Activated CD4-positive, alpha-beta T cell treated with anti-CD3 and anti-CD28 coated beads, Interleukin-2, amount 50 U/mL, for 1 hour (primary cell): ENCODE measurements at regions not wholly inside any gene's neighbourhood (a gene's known extent, or its start where the extent isn't known, plus 50 kb on each side); places are given as distances from the start of the nearest gene placed in this dataset.
"Not testable (repeated sequence)": the region's sequence is repeated elsewhere in the genome, so short reads cannot be mapped to it uniquely, and the experiment has no call there.

Experiments
- DNase-seq: peaks from one replicate; pipeline ENCODE4 v3.0.0-alpha.2; 2020

DNA sequence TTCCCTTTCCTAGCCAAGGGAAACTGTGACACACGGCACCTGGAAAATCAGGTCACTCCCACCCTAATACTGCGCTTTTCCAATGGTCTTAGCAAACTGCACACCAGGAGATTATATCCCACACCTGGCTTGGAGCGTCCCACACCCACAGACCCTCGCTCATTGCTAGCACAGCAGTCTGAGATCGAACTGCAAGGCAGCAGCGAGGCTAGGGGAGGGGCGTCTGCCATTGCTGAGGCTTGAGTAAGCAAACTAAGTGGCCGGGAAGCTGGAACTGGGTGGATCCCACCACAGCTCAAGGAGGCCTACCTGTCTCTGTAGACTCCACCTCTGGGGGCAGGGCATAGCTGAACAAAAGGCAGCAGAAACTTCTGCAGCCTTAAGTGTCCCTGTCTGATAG, 132.9 kb downstream of the TMEM167A start:
- DNase-seq: not testable (repeated sequence)

DNA sequence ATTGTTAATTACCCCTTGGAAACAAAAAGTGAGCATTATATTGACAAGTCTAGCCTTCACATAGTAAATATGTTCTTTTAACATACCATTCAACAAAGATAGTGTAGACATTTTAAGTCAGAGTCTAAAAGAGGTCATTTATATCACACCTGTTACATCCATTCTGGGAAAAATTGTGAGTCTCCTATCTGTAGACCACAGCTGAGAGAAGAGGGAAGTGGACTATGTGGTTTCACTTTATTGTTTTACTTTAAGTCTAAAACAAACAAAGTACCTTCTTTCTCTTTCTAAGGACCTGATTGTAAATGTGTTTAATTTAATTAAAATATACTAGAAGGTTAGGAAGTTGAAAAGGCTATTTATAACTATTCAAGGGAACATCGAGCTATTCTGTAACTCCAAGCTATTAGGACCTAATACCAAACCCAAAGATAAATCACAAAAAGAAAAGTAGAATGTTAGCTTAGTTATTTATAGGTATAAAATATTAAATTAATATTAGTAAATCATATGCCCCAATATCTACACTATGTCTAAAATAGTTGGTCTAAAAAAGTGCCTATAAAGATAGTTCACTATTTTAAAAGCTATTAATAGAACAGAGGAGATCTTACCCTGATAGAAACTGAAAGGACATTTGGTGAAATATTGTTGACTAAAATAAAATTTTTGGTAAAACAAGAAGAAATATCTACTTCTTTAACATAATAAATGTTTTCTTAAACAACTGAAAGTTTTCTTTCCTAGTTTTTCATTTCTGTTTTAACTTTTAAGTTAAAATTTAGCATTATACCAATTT, 134.9 kb downstream of the TMEM167A start:
- DNase-seq: no peak

DNA sequence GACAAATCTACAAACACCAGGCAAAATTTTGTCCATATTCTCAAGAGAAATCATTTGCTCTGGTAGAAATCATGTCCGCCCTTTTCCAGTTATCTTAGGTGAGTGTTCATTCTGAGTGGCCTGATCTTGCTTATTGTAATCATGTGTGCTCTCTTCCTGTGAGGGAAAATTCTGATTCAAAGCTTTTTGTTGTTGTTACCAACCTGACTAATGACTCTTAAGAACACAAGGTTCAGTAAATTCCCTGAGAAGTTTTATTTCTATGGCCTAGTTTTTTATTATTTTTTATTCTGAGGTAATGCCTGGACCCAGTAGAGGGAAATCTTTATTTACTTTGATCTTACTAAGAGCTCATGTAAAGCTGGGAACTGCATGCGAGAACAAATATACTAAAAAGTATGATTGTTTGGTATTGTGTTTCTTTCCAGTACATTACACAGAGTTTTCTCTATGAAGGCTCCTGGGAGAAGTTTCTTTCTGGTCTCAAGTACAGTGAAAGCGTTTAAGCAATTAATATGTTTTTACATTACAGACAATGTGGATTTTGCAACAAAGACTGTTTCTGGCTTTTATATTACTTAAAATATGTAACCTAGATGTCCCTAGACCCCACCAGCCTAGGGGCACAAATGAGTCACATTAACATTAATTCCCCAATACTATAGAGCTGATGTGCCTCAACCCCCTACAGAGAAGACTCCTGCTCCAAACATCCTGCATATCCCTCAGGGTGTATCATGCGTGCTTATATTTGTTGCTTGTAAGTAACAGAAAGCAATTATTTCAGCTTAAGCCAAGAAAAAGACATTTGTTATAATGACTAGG, 138.1 kb downstream of the TMEM167A start:
- DNase-seq: no peak

DNA sequence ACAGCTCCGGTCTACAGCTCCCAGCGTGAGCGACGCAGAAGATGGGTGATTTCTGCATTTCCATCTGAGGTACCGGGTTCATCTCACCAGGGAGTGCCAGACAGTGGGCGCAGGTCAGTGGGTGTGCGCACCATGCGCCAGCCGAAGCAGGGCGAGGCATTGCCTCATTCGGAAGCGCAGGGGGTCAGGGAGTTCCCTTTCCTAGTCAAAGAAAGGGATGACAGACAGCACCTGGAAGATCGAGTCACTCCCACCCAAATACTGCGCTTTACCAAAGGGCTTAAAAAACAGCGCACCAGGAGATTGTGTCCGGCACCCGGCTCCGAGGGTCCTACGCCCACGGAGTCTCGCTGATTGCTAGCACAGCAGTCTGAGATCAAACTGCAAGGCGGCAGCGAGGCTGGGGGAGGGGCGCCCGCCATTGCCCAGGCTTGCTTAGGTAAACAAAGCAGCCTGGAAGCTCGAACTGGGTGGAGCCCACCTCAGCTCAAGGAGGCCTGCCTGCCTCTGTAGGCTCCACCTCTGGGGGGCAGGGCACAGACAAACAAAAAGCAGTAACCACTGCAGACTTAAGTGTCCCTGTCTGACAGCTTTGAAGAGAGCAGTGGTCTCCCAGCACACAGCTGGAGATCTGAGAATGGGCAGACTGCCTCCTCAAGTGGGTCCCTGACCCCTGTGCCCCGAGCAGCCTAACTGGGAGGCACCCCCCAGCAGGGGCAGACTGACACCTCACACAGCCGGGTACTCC, 144.5 kb downstream of the TMEM167A start:
- not testable (repeated sequence) for DNase-seq

DNA sequence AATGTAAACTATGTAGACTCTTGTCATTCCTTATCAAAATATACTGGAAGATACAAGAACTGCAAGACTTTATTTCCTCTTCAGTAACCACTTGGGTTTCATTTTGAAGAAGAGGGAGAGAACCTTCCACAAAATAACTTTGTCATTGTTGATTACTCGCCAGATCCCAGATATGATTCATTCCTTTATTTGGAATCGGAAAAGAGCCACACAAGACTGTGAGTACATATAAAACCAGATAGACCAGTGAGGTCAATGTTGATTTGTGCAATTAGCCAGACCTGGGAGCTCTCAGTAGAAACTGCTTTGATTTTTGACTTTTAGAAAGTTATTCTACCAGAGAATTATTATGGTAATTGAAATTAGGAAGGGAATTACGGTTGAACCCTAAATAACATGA, 146.1 kb downstream of the TMEM167A start:
- DNase-seq: no peak

DNA sequence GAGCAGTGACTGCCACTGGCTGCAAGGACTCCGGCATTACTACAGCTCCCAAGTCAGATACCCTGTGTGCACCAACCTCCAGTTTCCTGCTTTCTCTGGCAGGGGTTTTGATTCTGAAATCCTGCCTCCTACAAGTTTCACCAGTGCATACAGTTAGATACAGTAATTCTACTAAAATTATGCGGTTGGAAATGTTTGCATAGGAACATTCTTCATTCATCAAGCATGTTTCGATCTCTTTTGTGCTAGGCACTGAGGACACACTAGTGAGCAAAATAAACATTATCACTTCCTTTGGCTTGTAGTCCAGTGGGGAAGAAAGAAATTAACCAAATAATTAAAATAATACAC, 152.2 kb downstream of the TMEM167A start:
- no peak for DNase-seq

DNA sequence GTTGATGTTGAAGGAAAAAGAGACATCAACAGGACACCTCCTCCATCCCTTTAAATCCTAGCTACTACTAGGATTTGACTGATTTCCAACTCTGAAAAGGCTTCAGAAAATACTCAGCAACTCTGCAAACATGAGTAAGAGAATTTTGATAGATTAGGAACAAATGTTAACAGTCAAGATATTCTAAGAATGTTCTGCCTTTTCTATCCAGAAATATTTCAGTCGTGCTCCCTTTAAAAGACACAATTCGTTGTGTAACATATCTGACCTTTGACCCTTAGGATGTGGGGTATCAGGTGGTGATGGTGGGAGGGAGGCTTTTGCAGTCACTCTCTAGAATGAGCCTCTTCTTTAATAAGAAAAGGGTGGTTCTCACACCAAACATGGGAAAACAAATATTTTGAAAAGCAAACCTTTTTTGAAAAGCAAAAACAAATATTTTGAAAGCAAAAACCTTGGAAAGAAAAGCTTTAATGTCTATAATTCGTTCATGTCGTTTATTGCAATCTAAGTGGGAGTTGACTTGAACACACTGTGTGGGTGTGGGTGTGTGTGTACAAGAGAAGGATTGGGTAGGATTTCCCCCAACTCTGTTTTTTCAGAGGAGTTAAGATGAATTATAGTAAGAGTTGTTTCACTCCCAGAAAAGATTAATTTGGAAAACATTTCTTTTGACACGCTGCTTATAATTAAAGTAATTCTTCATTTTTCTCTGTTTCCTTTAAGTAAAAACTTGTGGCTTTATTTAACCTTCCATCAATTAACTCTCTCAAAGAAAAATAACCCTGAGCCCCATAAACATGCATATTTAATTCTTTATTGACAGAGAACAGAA, 152.8 kb downstream of the TMEM167A start:
- DNase-seq: no peak

DNA sequence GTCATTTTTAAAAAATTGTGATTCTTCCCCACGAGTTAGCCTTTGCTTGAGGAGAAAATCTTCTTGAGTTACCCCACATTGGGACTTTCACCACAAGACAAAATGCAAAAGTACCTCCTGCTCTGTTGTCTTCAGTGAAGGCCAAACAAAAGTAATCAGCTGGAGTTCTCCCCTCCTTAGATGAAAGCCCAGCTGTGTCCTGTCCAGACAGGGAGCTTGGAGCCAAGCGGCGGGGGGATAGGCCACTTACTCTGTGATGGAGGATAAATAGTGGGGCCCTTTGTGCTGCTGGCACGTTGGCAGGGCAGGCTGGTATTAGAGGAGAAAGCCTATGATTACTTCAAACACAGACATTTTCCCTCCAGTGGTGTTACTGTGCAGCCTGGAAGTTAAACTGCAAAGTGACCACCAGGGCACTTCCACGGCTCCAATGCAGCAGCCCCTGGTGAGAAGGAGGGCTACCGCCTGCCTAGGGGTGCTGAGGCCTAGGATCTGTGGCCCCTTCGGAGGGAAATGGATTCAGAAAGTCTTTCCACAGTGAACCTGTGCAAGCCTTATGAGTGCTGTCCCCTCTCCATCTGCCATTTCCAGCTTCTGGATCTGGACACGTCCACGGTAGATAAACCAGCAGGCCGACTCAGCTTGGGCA, 155.0 kb downstream of the TMEM167A start:
- DNase-seq: no peak

DNA sequence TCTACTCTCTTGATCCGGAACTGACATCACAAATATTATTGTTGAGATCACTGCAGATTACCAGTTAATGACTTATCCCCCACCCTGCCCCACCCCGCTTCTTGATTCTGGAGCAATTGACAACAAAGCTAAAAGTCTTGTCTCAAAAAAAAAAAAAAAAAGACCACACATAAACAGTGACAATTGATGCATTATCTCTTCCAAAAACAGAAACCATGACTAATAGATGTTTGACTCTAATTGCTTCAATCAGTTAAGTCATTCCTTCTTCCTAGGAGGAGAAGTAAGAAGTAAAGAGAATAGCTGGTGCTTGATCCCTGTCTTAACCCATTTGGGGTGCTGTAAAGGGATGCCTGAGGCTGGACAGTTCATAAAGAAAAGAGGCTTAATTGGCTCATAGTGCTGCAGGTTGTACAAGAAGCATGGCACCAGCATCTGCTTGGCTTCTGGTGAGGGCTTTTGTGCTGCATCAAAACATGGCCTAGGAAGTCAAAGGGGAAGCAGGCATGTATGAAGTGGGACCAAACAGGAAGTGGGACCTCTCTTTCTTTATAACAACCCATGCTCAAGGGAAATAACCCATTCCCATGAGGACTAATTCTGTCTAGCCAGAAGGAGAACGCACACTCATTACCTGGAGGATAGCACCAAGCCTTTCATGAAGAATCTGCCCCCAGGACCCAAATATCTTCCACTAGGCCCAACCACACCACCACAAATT, 158.7 kb downstream of the TMEM167A start:
- no peak for DNase-seq

DNA sequence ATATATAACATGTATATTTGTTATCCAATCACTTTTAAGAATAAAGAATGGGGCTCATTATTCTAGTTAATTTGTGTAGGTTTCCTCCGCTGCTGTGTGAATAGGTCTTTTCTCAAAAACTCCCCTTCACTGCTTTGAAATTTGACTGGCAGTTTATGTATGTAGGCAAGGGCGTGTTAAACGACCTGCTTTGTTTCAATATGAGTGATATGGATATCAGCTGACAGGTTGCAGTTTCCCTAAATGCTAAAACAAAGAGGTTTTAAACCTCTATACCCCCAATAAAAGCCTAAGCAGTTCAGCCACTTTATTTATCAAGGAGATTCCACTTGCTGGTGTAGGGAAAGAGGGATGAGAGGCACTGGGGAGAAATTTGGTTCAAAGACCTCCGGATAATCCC, 159.6 kb downstream of the TMEM167A start:
- DNase-seq: no peak

DNA sequence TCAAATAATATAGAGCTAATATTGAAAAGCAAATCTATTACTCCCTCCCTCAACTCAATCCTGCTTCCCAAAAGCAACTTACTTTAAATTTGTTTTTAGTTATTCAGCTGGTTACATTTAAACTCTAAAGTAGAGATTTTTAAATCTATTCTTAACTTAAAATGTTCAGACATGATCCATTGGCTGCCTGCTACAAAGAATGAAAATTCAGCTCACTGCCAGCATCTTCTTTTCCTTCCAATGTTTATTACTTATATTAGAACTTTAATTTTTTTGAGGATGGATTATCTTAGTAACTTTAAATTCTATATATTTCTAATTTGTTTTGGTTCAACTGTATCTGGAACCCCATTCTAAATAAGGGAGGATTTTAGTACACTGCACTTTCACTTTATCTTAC, 163.2 kb downstream of the TMEM167A start:
- DNase-seq: no peak

DNA sequence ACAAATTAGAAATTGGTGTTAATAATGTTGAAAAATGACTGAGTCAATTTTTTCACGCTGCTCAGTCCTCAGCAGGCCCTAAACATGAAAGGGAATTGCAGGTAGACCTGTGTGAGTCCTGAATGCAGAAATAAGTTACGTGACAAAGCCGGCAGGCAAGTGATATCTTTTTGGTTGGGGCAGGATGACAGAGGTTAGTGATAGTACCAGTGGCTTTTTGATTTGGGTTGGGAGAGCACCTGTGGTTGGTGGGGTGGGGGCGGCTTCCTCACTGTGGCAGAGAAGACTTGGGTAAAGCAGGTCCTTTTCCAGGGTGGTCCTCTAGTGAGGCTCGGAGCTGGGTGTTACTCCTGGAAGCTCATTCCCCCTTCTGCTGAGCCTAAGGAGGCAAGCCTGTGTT, 164.7 kb downstream of the TMEM167A start:
- DNase-seq: no peak

DNA sequence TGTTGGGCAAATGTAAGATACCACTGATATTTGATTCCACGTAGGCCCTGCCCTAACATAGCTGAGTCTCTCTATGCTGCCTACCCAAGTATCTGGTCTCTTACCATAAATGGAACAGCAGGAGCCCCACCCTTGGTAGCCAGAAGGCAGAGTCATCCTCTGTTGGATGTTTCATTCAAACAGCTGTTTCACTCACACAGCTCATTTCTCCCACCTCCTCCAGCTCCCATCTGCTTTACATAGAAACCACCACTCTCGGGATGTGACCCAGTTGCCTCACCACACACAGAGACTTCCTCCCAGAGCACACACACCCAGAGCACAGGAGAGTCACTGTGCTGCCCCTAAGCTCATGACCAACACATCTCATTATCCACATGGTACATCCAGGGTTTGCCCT, 165.3 kb downstream of the TMEM167A start:
- DNase-seq: no peak

DNA sequence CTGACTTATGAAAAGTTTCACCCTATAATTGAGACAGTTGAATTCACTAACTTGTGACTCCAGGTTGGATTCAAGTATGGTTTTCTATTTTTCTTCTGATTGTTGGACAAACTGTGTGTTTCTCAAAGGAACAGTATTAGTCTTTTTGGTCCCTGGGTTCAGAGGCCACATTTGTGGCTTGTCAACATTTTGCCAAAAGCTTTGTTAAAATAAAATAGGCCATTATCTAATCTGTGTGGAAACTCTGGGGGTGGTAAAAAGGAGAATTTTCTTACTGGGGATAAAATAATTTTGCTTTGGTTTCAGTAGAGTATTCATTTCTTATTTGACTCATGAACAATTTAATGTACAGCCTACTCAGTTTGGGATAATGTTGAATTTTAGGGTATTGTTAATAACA, 166.3 kb downstream of the TMEM167A start:
- no peak for DNase-seq

DNA sequence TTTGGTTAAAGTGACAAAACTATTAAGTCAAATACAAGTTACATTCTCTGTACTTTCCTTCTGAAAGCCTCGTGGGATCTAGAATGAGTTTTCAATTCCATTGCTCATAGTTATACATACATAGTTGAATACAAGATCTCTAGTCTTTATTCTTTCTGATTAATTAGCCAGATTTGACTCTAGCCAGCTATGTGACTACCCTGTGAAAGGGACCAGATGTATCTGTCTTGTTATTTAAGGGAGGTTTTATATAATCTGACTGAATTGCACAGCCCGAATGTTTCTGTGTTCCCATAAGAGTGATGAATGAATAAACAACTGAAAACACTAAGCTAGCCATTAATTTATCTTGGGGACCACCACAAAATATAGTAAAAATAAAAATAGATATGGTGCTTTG, 166.7 kb downstream of the TMEM167A start:
- DNase-seq: no peak

DNA sequence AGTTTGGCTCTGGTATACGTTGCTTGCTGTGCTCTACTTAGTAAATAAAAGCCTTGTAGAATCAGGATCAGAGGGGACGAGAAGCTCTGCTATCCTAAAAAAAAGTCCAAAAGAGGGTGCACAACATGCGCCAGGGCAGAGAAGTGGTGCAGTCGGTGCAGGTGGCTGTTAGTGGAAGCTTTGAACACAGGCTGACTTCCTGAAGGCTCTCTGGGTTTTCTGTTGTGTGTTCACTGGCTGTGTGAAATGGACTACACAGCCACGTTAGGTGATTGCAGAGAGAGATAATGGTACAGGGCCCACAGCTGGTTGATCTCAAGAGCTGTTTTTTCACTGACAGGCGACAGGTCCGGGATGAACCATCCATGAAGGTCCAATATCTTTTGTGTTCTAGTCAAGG, 167.4 kb downstream of the TMEM167A start:
- no peak for DNase-seq

DNA sequence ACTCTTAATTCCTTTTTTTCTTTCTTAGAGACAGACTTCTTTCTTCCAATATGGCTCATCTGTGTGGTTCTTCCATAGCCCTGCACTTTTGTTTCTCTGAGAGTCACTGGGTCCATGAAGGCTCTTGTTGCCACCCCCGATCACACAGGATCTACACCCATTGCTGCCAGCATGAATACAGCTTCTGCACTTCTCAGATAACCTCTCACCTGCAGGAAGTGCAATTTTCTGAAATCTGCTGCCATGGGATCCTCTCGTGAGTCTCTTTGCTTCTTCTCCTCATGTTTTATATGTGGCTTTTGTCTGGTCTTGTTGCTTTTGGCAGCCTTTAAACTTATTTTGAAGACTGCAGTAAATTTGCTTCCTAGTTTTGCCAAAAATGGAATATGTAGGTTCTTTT, 171.2 kb downstream of the TMEM167A start:
- no peak for DNase-seq

DNA sequence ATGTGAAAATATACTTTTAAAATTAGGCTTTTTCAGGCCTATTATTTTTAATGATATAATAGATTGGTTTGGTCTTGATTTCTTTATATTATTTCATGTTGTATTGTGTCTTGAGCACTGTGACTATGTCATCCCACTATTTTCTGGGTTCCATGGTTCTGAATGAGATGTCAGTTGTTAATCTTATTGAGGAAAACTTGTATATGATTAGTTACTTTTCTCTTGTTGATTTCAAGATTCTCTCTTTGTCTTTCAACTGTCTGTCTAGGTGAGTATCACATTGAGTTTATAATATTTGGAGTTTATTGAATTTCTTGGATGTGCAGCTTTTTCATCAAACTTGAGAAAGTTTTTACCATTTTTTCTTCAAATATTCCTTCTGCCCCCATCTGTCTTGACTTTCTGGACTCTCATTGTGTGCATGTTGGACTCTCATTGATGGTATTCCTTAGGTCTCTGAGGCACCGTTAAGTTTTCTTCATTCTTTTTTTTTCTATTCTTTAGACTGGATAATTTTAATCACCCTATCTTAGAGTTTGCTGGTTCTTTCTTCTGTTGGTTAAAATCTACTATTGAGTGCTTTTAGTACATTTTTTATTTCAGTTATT, 175.8 kb downstream of the TMEM167A start:
- no peak for DNase-seq

DNA sequence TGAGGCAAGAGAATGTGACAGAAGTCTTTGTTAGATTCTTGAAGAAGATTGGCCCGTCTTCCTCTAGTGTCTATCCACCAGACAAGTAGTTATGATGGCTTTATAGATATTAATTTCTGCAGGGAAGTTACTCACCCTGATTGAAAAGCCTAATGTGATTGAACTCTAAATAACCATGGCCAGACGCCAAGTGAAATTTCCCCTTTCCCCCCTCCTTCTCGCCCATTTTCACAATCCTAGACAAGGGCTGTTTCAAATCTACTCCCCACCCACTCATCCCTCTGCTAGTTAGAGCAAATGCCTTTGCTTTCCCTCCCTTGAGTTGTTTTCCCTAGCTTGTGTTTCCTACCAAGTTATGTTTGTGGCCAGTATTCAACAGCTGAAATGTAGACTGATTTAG, 182.5 kb downstream of the TMEM167A start:
- no peak for DNase-seq

DNA sequence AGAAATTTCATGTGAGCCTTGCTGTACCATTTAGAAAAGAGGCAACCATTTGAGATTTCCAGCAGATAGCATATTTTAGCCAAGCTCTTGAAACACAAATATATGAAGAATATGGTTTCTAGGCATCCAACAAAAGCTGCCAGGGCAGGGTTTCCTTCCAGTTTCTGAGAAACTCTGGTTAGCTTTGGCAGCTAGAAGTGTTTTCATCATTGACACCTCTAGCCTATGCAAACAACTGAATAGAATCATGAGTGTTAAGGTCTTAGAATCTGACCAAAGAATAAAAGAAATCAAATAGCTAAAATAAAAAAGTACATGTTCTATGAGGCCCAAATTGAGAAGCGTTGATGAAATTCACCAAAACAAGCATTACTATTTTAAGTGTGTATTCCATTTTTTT, 188.1 kb downstream of the TMEM167A start:
- DNase-seq: no peak

DNA sequence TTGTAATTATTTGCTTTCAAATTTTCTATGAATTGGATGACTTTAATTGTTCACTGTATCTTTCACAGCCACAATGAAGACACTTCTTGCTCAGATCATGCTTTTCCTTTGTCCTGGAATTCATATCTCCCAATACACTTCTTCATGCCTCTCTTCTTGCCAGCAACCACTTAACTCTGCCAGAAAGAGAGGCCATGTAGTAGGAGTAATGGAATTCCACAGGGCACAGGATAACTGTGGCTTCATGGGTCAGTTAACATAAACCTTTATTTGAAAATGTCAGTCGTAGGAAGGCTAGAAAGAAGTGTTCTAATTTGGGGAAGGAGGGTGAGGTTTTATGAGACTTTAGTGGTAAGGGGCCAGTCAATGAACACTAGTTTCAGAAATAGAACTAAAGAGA, 190.3 kb downstream of the TMEM167A start:
- DNase-seq: no peak
